ENCODE measurements at regions not wholly inside any gene's neighbourhood (a gene's known extent, or its start where the extent isn't known, plus 50 kb on each side); places are given as distances from the start of the nearest gene placed in this dataset.

DNA sequence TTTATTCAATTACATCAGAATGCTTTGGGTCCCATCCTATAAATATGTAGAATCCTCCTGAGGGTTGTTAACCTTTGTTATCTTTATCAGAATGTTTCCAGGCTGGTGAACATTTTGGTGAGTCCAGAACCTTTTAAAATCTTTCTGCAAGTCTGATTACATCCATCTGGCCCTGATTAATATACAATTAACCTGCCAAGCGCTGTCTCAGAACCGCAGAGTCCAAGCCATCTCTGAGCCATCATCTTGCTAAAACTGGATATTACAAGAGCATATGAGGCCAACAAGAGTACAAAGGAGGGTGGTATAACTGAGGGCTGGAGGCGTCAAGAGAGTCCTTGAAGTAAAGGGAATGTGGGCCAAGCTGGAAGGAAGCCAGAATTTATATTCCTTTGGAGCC lies 88.6 kb upstream of the ZC3H11B start:
- 59 to 74% (median 73%) methylated on average over 3 of the region's 3 CpGs for WGBS, 3 donors
- H3K4me1 ChIP-seq (ENCODE audit: insufficient read depth): peaks cover 6% of the 10 kb centered on the region
- H3K4me3 ChIP-seq: no peak overlapping the region
- H3K27ac ChIP-seq: no peak overlapping the region
- no peak for TF ChIP-seq EP300 (IDR thresholded peaks at IDR 0.05)
- TF ChIP-seq, protein P1, sequence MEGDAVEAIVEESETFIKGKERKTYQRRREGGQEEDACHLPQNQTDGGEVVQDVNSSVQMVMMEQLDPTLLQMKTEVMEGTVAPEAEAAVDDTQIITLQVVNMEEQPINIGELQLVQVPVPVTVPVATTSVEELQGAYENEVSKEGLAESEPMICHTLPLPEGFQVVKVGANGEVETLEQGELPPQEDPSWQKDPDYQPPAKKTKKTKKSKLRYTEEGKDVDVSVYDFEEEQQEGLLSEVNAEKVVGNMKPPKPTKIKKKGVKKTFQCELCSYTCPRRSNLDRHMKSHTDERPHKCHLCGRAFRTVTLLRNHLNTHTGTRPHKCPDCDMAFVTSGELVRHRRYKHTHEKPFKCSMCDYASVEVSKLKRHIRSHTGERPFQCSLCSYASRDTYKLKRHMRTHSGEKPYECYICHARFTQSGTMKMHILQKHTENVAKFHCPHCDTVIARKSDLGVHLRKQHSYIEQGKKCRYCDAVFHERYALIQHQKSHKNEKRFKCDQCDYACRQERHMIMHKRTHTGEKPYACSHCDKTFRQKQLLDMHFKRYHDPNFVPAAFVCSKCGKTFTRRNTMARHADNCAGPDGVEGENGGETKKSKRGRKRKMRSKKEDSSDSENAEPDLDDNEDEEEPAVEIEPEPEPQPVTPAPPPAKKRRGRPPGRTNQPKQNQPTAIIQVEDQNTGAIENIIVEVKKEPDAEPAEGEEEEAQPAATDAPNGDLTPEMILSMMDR (IDR thresholded peaks at IDR 0.05): no peak
- TF ChIP-seq POLR2A (IDR thresholded peaks at IDR 0.05): no peak
- no peaks in the 10 kb centered on the region for H3K27me3 ChIP-seq
- no peaks in the 10 kb centered on the region for H3K36me3 ChIP-seq
- H3K9me3 ChIP-seq: no peaks in the 10 kb centered on the region
- DNase-seq: no peak
- intact Hi-C loops (cut with DNase I): no loop called here

DNA sequence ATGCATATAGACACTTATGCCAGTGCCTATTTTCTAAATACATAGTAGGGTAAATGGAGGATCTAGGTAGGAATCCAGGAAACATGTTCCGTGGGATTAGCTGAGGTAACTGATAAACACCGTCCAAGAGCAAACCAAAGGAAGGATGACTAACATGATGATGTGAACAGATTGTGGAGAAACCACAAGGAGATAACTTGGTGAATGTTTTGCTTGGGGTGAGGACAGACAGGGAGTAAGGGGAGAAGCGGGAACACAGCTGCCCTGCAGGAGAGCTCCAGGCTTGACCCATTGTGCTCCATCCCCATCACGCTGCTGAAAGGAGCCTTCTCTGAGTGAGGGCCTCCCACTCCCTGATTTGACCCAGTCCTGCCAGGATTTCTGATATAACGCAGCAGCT lies 87.0 kb upstream of the ZC3H11B start:
- no peak overlapping the region for H3K4me3 ChIP-seq
- TF ChIP-seq EP300 (IDR thresholded peaks at IDR 0.05) (no peak), POLR2A (IDR thresholded peaks at IDR 0.05) (no peak)
- TF ChIP-seq, protein P1 (IDR thresholded peaks at IDR 0.05): no peak
- no peaks in the 10 kb centered on the region for H3K36me3 ChIP-seq
- H3K27me3 ChIP-seq: no peaks in the 10 kb centered on the region
- no peak overlapping the region for H3K27ac ChIP-seq
- 11 to 23% (median 18%) methylated on average over 5 of the region's 5 CpGs for WGBS, 3 donors
- peak in 3 of 5 donors; percentile 22 to 42 (median 35) for DNase-seq
- no peaks in the 10 kb centered on the region for H3K9me3 ChIP-seq
- H3K4me1 ChIP-seq (ENCODE audit: insufficient read depth): peaks cover 6% of the 10 kb centered on the region
- intact Hi-C loops (cut with DNase I): no loop called here

DNA sequence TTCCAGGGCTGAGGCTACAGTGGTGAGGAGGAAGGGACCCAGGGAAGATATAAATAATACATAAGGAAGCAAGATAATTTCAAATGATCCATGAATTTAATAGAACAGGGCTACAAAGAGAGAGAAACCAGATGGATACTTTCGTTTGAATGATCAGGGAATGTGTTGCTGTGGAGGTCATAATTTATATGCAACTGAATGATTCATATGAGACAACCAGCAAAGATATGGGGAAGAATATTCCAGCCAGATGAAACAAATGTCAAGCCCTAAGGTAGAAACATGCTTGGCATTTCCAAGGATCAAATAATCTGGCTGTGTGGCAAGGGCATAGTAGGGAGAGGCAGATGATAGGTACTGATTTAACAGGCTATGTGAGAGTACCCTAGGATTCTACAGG lies 84.8 kb upstream of the ZC3H11B start:
- 65 to 68% (median 66%) methylated on average over 1 of the region's 1 CpG for WGBS, 3 donors
- H3K36me3 ChIP-seq: no peaks in the 10 kb centered on the region
- DNase-seq: no peak
- H3K4me3 ChIP-seq: no peak overlapping the region
- peaks cover 6% of the 10 kb centered on the region for H3K4me1 ChIP-seq (ENCODE audit: insufficient read depth)
- no peaks in the 10 kb centered on the region for H3K27me3 ChIP-seq
- H3K27ac ChIP-seq: no peak overlapping the region
- TF ChIP-seq EP300 (IDR thresholded peaks at IDR 0.05): no peak
- TF ChIP-seq, protein P1 (IDR thresholded peaks at IDR 0.05): no peak
- no peak for TF ChIP-seq POLR2A (IDR thresholded peaks at IDR 0.05)
- intact Hi-C loops (cut with DNase I): no loop called here
- no peaks in the 10 kb centered on the region for H3K9me3 ChIP-seq

DNA sequence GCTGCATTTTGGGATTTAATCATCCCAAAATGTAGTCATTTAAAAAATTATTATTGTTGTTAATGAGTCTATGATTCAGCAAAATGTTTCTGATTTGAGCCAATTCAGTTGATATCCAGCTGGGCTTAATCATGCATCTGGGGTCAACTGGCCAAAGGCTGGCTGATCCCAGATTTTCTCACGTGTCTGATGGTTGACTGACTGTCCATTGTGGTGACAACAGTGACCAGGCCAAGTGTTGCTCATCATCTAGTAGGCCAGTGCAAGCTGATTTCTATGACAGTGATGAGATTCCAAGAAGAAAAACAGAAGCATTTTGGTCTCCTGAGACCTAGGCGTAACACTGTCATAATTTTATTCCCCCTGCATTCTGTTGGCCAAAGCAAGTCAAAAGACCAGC lies 80.1 kb upstream of the ZC3H11B start:
- 46 to 56% (median 48%) methylated on average over 2 of the region's 2 CpGs for WGBS, 3 donors

More for the DNA sequence above, 80.1 kb upstream of the ZC3H11B start:
- TF ChIP-seq POLR2A (IDR thresholded peaks at IDR 0.05) (no peak), EP300 (IDR thresholded peaks at IDR 0.05) (no peak)
- TF ChIP-seq, protein P1 (IDR thresholded peaks at IDR 0.05): no peak
- intact Hi-C loops (cut with DNase I): no loop called here
- Histone ChIP-seq H3K9me3 (no peaks in the 10 kb centered on the region), H3K36me3 (no peaks in the 10 kb centered on the region), H3K27ac (no peak overlapping the region), H3K4me1 (ENCODE audit: insufficient read depth) (no peaks in the 10 kb centered on the region), H3K4me3 (no peak overlapping the region), H3K27me3 (no peaks in the 10 kb centered on the region)
- no peak for DNase-seq

Measured in ovary (tissue), 7 donors.